AG04449 (cell line): ENCODE measurements at regions not wholly inside any gene's neighbourhood (a gene's known extent, or its start where the extent isn't known, plus 50 kb on each side); places are given as distances from the start of the nearest gene placed in this dataset.

ENCODE experiments used
- CTCF ChIA-PET: fragments of 350-600 bp; formaldehyde crosslinking; extraction: SDS; loops from one replicate; lab custom pipeline; 2021; ENCODE audit warnings: antibody characterized with exemption; lab: Yijun Ruan, JAX
- POLR2A ChIA-PET: fragments of 400-600, 350-600 bp; formaldehyde crosslinking; extraction: SDS; loops from one replicate; lab custom pipeline; 2020; ENCODE audit warnings: antibody characterized with exemption, inconsistent platforms; lab: Yijun Ruan, JAX
- DNase-seq: peaks from one replicate; pipeline ENCODE4 v3.0.0-alpha.2; 2010; ENCODE audit warnings: low read depth, low spot score
- H3K4me3 ChIP-seq: 2 replicates; pipeline ENCODE4 v1.5.1; 2011; ENCODE audit warnings: low read depth, mild to moderate bottlenecking, control low read depth, low read length
- CTCF ChIP-seq: IDR thresholded peaks from one replicate; pipeline ENCODE4 v1.5.1; 2011; ENCODE audit warnings: mild to moderate bottlenecking, moderate library complexity, low read length, control low read depth, inconsistent platforms; ENCODE audit not compliant: insufficient read depth; ENCODE audit errors: missing control alignments

GRCh38 chr11:92141159-92141558 is 83.5 kb upstream of the FAT3 start:
- POLR2A ChIA-PET, result no interaction called here
- CTCF ChIA-PET, result no interaction called here
- no peak overlapping the region for H3K4me3 ChIP-seq
- TF ChIP-seq CTCF, result no peak
- no peak for DNase-seq

- no peak for DNase-seq
- CTCF ChIA-PET, result no interaction called here
- TF ChIP-seq CTCF, result no peak
- POLR2A ChIA-PET, result no interaction called here
- H3K4me3 ChIP-seq, result no peak overlapping the region
Observed at GRCh38 chr11:92140021-92140420, 84.6 kb upstream of the FAT3 start.

- CTCF ChIA-PET, result no interaction called here
- TF ChIP-seq CTCF, result no peak
- POLR2A ChIA-PET, result no interaction called here
Observed at GRCh38 chr11:92138296-92138695, 86.3 kb upstream of the FAT3 start.

GRCh38 chr11:92137747-92138146 is 86.9 kb upstream of the FAT3 start:
- POLR2A ChIA-PET, result no interaction called here
- TF ChIP-seq CTCF, result no peak
- H3K4me3 ChIP-seq, result no peak overlapping the region
- DNase-seq, result no peak
- CTCF ChIA-PET, result no interaction called here

More at GRCh38 chr11:92138296-92138695, 86.3 kb upstream of the FAT3 start:
- H3K4me3 ChIP-seq, result no peak overlapping the region
- no peak for DNase-seq

- no peak for TF ChIP-seq CTCF
- CTCF ChIA-PET, result no interaction called here
- H3K4me3 ChIP-seq, result no peak overlapping the region
- POLR2A ChIA-PET, result no interaction called here
- no peak for DNase-seq
Observed at GRCh38 chr11:92136797-92137196, 87.8 kb upstream of the FAT3 start.

- POLR2A ChIA-PET, result no interaction called here
- no peak for TF ChIP-seq CTCF
- no peak for DNase-seq
- no peak overlapping the region for H3K4me3 ChIP-seq
- CTCF ChIA-PET, result no interaction called here
Observed at GRCh38 chr11:92131289-92131865, 93.2 kb upstream of the FAT3 start.
